Stimulated activated CD8-positive, alpha-beta memory T cell treated with anti-CD3 and anti-CD28 coated beads, Interleukin-4, amount 100 ng/mL, for 4 hours (primary cell): ENCODE measurements at regions not wholly inside any gene's neighbourhood (a gene's known extent, or its start where the extent isn't known, plus 50 kb on each side); places are given as distances from the start of the nearest gene placed in this dataset.

ENCODE experiments used
- DNase-seq, 2 donors: peaks; one replicate each; pipeline ENCODE4 v3.0.0-alpha.2; 2020; ENCODE audit warnings: low read depth in 2 of 2, low spot score in 1 of 2

DNA sequence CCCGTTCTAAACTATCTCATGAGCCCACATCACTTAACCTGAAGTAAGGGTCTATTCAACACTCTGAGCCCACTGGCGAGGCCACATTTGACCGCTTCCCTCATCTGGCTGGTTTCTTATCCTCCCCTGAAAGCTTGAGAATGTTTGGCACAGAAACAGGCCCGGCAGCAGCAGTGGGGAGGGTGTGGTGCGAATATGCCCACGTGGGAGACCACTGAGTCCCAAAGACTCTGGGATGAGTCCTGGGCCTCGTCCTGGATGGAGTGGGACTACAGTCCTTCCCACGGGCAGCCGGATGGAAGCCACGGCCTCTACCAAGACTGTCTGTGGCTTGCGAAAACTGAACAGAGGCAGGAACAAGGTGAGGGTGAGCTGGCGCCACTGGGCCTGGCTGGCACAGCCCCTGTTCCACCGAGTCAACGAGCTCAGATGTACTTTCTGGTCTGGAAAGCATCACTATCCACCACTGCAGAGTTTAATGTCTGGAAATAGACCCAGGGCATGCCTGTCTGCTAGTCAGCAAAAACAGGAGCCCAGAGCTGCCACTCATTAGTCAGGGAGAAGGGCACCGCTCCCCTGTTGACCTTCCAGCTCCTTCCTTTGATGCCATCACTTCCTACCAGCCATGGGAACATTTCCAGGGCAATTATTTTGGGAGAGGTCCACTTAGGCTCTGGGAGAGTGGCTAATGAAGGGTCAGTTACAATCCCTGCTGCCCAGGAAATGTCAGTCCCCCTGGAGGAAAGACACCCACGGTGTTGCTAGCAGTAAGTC, 386.6 kb downstream of the MATN1 start:
- DNase-seq, result no peak

DNA sequence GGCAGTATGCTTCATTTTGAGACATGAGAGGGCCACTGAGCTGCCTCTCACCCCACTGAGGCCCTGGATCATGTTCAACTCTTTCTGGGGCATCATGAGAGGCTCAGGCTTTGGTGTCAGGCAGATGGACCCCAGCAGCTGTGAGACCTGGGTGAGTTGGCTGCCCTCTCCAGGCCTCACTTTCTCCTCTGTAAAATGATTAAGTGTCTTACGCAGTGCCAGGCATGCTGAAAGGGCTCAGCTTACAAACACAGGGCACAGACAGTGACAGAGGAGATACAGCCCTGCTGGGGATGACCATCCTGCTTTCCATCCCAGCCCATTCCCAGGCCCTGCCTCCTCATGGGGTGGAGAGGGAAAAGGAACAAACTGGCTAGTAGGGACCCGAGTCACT, 387.4 kb downstream of the MATN1 start:
- no peak for DNase-seq

- DNase-seq, result no peak
Measured at GRCh38 chr1:30335389-30335996, 387.9 kb downstream of the MATN1 start.

DNA sequence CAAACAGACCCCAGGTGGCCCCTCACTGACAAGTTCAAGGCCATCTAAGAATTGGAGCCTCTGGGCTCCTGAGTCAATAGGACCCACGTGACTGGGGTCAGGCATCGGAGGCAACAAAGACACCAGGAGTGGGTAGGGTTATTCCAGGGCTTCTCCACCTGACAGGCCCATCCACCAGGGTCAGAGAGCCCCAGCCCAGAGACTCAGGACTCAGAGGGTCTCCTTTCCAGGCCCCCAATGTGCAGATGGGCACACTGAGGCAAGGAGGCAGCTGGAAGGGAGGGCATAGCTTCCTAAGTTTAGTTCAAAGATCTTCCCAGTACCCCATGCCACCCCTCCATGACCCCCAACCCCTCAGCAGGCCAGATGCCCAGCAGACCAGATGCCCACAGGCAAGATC, 388.6 kb downstream of the MATN1 start:
- no peak for DNase-seq

DNA sequence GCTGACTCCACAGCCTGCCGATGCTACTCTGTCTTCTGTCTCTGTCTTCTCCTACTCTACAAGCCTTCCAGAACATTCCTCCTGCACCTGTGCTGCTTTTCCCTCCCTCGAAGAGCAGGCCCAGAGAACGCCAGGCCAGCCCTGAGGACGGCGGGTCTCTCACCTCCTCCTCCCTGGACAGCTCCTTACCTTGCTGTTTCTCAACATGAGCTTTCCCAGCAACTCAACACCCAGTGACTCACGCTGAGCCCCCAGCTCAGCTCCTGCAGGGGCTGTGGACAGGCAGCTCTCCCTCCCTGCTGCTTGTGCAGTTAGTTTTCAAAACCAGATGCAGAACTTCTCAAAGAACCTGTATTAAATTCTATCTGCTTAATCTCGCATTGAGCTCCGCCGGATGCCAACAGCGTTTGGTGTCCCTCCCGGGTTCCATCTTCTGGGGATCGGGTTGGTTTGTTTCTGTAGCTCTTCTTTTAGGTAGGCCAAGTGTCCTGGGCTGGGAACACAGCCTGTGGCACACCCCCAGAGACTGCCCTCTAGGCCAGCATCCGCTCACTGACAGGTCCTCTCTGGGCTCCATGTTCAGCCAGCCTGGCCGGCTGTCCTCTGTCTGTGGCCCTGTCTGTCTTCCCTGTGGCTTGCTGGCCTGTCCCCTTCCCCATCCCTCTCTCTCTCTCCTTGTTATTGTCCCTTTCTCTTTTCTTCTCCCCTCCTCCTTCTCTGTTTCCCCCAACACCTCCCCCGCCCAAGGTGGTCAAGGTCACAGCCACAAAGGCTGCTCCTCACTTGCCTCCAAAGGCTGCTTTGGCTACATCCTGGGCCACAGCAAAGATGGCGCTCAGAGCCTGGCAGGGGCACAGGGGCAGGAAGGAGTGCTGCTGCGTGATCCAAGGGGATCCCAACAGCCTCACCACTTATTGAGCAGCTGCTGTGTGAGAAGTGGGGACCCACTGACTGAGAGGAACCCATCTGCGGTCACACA, 391.0 kb downstream of the MATN1 start:
- DNase-seq, result no peak

DNA sequence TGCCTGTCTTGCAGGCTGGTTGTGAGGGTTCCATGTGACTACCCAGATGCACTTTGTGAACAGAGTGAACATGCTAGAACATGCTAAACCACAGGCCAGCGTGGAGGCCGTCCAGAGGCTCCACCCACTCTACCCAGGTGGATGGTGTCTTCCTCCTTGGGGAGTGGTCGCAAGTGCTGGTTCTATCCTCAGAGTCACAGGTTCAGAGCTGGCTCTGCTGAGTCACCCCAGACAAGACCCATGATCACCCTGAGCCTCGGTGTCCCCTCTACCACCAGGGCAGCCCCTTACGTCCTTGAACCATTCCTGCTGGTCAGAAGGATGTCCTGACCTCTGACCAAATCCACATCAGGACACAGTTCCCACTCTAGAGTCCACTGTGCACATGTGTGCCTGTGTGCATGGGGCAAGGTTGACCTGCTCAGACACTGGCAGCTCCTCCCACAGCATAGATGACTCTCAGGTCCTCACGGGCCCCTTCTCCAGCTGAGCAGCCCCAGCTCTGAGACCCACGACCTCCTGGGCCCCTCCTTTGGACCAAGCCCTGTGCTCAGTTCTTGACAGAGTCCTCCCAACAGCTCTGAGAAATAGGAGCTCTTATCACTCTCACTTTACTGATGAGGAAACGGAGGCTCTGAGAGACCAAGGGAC, 391.8 kb downstream of the MATN1 start:
- no peak for DNase-seq

DNA sequence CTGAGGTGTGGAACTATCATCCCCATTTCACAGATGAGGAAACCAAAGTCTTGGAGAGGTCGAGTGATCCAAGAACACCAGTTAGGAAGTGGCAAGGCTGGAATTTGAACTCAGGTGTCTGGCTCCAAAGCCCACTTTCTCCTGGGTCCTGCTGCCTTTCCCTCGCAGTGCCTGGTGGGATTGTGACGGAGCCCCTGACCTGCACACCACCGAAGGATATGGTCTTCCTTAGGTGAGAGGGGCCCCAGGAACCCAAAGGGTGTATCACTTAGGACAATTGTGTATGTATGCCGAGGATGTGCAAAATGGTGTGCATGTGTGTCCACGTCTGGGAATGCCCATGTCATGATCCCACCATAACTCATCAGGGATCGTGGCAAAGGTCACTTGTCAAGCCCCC, 392.7 kb downstream of the MATN1 start:
- no peak for DNase-seq

GRCh38 chr1:30329802-30330557, 393.4 kb downstream of the MATN1 start:
- no peak for DNase-seq

DNA sequence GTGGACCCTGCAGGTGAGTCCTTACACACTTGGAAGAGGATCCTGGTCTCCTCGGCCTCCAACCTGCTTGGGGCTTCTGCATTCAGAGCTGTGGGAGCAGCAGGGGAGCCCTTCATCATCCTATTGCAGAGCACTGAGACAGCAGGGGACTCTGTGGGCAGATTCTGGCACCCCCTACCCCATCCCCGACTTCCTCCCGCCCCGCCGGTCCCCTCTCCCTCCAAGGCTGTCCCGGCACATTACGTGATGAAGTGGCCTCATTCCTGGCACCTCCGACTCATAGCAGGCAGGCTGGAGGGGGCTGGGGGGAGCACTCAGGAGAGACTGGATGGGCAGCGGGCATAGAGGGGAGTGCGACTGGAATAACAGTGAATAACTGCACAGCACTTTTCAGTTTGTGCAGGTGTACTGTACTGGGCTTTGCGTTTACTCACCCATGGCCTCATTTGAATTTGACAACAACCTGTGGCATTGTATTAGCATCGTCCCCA, 394.1 kb downstream of the MATN1 start:
- DNase-seq, result no peak

DNA sequence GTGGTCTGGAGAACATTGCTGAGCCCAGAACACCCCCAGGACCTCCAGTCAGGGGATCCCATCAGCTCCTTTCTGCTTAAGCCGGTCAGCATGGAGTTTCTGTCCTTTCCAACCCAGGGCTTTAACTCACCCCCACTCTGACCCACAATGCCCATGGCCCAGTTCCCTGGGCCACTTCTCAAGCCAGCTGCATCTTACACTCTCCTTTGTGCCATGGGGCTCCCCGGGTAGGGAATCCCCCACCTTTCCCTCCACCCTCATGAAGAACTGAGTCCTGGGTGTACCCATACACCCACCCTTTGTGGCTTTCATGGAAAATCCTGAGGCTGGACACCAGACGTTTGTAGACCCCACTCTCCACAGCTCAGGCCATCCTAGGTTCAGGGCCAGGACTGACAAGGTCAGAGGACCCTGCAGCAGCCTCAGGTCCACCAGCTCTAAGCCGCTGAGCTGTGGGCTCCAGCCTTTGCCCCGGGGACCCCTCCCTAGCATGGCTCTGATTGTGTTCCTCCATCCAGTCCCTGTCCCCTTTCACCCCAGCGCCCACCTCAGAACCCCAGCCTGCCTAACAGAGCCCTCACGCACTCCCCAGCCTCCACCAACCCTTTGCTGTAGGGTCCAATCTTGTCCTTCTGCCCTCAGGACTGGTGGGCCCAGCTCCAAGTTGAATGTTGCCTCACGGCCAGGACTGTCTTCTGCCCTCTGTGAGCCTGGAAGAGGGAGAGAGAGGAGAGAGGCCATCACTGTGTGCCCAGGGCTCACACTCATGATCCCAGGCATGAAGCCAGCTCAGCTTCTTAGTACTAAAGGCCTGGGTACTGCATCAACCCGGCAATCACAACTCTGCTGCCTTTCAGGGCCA, 394.8 kb downstream of the MATN1 start:
- DNase-seq, result no peak

DNA sequence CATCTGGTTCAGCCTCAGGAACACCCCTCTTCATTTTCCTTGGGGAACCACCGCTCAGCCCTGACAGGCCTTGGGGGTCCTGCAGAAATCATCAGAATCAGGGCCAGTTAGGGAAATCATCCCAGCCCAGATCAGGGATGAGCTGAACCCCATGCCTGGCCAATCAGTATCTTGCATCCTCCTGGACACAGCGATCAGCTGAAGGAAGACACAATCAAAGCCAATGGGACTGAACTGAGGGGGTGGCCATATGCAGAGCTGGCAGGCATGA, 395.4 kb downstream of the MATN1 start:
- no peak for DNase-seq

DNA sequence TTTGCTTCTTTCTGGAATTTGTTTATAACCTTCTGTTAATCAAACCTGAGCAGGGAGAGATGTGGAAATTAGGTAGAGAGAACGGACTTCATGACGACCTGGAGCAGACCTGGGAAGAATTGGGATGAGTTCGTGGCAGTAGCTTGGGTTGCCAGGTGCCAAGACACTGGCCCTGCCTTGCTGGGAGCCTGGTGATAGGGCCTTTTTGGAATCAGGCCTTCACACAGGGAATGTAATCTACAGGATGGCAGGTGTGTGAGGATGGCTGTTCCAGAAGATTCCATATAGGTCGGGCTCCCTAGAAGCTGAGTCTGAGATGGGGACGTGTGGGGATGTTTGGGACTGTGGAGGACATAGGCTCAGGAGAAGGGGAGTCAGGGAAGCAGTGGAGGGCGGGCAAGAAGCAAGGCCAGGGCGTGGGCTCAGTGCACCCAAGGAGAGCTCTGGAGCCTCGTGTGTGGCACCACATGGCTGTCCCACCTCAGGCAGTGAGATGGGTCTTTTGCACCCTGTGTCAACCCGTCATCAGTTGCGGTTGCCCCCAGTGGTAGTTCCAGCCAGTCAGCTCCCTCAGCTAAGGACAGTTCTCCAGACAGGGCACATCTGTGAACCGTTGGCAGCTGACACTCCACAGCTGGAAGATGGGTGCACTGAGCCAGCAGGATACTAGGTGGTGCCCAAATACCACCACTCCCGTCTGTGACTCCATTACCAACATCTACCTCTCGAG, 395.9 kb downstream of the MATN1 start:
- DNase-seq, result no peak

DNA sequence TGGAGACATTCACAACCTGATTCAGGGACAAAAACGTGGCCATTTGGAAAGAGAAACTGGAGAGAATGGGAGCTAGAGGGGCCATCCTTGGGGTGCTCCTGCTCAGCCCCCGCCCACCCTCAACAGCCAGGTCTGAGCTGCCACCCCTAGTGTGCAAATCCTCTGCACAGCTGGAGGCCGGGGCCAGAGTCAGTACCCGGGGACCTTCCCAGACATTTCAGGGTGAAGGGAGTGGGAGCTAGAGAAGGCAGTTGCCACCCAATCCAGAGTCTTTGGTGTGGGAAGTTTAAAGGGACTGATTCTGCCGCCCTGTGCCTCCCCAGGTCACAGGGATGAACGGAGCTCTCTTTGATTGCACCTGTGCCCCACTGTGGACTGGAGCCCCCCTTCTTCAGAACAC, 397.4 kb downstream of the MATN1 start:
- DNase-seq, result no peak

- DNase-seq, result no peak
Measured at GRCh38 chr1:30325085-30325935, 398.1 kb downstream of the MATN1 start.

GRCh38 chr1:30324251-30325084, 398.9 kb downstream of the MATN1 start:
- no peak for DNase-seq

GRCh38 chr1:30323841-30324240, 399.5 kb downstream of the MATN1 start:
- DNase-seq, result no peak

- no peak for DNase-seq
Measured at GRCh38 chr1:30323352-30323751, 400.0 kb downstream of the MATN1 start.
